ENCODE measurements at regions not wholly inside any gene's neighbourhood (a gene's known extent, or its start where the extent isn't known, plus 50 kb on each side); places are given as distances from the start of the nearest gene placed in this dataset.
A peak's percentile ranks its signal among the peaks of the same experiment; 100 is the strongest.

DNA sequence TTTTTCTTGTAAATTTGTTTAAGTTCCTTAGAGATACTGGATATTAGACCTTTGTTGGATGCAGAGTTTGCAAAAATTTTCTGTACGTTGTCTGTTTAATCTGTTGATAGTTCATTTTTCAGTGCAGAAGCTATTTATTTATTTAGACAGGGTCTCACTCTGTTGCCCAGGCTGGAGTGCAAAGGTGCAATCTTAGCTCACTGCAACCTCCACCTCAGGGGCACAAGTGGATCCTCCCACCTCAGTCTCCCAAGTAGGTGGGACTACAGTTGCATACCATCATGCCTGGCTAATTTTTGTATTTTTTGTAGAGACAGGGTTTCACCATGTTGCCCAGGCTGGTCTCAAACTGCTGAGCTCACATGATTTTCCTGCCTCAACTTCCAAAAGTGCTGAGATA lies 568.2 kb upstream of the REG3G start:
- no peak for DNase-seq (ENCODE audit: low spot score)

- peak; percentile 8 for DNase-seq (ENCODE audit: low spot score)
Observed at GRCh38 chr2:78465707-78466106, 559.8 kb upstream of the REG3G start.

- peak; percentile 8 for DNase-seq (ENCODE audit: low spot score)
Observed at GRCh38 chr2:78476619-78477229, 548.8 kb upstream of the REG3G start.

DNA sequence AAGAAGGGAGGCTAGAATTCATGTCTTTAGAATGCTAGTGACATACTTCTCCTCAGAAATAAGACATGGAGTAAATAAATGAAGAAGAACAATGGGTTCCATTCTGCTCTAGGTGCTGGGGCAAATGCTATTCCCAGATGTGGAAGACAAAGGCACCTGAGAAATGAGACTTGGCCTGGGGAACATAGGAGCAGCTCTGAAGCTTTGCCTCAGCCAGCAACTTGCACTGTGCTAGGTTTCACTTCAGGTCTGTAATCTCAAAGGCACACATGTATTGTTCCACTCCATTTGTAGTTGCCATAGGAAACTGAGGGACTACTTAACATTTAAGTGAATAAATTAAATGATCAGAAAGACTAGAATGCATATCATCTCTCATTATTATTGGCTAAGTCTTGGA lies 538.9 kb upstream of the REG3G start:
- peak; percentile 18 for DNase-seq (ENCODE audit: low spot score)

DNA sequence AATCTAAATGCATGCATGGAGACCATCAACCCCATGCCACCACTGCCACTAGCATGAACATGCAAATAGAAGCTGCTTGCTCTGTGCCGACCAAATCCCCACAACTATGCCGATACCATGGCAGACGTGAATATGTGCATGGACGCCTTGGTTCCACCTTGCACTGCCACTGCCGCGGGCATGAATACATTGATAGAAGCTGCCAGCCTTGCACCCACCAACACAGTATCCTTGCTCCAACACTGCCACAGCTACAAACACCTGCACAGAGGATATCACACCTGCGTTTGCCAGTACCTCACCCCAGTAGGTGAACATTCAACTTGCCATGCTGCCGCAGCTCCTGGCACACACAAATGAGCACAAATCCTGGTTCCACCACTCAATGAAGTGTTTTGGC lies 527.4 kb upstream of the REG3G start:
- DNase-seq (ENCODE audit: low spot score), result no peak

GRCh38 chr2:78506301-78506700 lies 519.2 kb upstream of the REG3G start:
- no peak for DNase-seq (ENCODE audit: low spot score)

- DNase-seq (ENCODE audit: low spot score), result no peak
Observed at GRCh38 chr2:78521938-78522337, 503.6 kb upstream of the REG3G start.

GRCh38 chr2:78532762-78533379 lies 492.6 kb upstream of the REG3G start:
- DNase-seq (ENCODE audit: low spot score), result no peak

GRCh38 chr2:78535395-78535794 lies 490.1 kb upstream of the REG3G start:
- no peak for DNase-seq (ENCODE audit: low spot score)

GRCh38 chr2:78538322-78538721 lies 487.2 kb upstream of the REG3G start:
- DNase-seq (ENCODE audit: low spot score), result no peak

DNA sequence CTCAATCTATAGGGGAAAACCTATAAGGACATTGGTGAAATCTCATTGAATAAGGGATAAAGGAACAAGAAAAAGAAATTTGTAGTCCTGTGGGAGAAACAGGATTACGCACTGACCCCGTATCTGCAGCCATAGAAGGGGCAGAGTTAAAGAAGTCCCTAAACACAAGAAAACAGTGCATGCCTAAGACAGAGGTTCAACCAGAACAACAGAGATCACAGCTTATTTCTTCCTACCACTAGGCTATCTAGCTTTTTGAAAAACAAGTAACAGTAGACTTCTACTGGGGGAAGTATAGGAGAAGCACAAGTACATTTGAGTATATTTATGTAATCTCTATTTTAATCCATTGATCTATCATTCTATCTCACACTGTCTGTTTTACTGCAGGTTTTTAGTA lies 485.2 kb upstream of the REG3G start:
- DNase-seq (ENCODE audit: low spot score), result no peak

GRCh38 chr2:78541088-78541450 lies 484.4 kb upstream of the REG3G start:
- no peak for DNase-seq (ENCODE audit: low spot score)

DNA sequence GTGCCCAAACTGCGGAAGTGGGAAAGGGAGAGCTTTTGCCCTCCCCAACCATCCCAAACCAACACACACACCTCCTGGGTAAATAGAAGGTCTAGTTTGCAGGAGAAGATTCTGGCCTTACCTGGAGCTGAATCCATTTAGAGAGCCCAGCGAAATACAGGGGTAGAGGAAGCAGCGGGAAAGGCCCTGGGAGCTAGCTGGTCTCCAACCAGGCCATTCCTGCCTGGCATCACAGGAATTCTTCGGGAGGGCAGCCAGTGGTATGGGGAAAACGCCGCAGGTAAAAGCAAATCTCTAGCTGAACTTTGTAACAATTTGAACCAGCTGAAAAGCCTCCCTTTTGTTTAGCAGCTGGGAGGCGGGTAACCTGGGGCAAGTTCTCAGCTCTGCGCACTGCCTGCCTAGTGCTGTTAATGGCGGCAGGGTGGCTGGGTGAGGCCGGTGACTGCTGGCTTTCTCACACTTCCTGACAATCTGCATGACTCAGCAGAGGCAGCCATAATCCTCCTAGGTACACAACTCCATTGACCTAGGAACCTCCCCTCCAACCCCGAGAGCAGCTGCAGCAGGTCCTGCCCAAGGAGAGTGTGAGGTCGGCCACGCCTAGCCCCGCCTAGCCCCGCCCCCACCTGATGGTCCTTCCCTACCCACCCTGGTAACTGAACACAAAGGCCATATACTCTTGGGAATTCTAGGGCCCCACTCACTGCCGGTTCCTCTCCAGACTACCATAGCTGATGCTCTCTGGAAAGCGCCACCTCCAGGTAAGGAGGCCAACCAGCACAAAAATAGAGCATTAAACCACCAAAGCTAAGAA lies 483.8 kb upstream of the REG3G start:
- no peak for DNase-seq (ENCODE audit: low spot score)

GRCh38 chr2:78546843-78547242 lies 478.7 kb upstream of the REG3G start:
- no peak for DNase-seq (ENCODE audit: low spot score)

DNA sequence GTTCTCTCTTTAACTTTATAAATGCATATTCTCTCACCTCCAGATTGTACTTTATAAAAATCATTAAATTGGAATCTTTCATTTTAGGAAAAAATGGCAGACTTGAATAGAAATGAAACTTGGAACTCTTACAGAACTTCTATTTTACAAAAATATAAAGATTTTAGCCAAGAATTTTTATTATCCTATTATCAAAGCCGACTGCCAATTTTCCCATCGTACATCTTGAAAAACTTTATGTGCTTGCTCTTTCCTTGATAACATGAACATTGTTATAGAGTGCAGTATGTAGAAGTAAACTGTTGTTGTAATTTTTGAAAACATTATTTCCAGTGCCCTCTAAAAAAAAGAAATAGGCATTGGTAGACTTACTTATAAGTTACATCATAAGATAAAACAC lies 475.7 kb upstream of the REG3G start:
- DNase-seq (ENCODE audit: low spot score), result no peak

- DNase-seq (ENCODE audit: low spot score), result no peak
Observed at GRCh38 chr2:78553866-78554647, 471.4 kb upstream of the REG3G start.

GRCh38 chr2:78561876-78562275 lies 463.6 kb upstream of the REG3G start:
- DNase-seq (ENCODE audit: low spot score), result no peak

DNA sequence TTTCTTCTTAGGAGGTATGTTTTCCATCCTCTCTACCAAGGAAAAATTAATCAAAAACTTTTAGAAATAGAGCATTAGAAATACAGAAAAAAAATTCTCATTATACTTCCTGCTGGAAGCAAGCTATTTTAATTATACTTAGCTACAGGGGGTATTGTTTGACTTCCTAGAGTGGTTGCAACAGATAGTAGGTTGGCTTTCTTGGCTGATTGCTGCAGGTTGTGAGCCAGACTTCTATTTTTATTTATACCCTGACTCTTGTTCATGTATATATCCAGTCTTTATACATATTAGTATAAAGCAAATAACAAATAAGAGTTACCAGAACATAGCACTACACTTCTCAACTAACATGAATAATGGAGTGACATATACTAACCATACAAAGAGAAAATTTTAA lies 460.8 kb upstream of the REG3G start:
- no peak for DNase-seq (ENCODE audit: low spot score)

DNA sequence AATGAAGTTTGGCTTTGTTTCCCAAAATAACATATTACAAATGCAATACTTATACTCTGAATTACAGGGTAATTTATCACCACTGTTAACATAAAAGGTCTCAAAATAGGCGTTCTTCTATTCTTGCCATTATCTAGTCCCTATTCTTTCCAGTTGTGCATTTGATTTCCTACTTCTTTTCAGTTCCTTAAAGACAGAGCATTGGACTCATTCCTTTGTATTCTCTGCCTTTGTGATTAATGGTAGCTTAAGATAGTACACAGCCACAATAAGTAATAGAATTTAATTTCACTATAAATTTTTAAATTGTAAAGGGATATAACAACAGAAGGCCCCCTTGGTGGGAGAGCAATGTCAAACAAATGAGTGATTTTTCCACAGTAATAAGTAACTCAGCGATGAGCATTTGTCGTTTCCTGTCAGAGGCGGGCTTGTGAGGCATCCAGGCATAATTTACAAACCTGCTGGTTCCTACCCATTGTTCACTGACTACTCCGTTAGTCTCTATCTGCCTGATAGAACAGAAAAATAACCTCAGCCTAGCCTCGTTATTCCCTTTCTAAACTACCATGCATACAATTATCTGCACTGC lies 456.6 kb upstream of the REG3G start:
- no peak for DNase-seq (ENCODE audit: low spot score)

DNA sequence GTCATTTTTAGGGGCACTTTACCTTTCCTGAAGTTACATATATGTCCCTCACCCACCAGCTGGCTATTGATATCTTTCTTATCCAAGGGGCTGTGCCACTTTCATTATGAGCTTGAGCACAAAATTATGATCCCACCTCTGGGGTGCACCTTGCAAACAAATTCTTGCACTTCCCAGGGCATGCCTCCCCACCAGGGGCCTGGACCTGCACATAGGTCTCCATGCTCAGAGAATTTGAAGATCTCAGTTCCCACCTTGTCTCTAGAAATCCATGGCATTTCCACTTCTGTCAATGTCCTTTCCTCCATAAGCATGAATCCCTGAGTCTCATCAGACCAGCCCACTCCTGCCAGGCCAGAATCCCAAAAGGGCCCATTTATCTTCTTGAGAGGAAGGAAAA lies 449.1 kb upstream of the REG3G start:
- no peak for DNase-seq (ENCODE audit: low spot score)

- DNase-seq (ENCODE audit: low spot score), result no peak
Observed at GRCh38 chr2:78585871-78586270, 439.6 kb upstream of the REG3G start.

DNA sequence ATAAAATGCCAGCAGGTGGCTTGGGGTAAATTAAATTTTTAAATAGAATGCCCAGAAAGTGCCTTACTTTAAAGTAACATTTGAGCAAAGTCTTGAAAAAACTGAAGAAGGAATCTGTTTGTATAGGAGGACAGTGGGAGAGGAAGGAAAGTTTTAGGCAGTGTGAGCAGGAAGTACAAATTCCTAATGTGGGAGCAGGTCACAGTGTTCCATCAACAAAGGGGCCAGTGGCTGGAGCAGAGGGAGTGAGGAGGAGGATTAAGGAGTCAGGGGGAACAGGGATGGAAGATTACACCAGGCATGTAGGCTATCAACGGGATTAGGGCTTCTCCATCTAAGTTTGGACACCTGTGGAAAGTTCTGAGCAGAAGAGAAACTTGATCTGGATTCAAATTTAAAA lies 439.2 kb upstream of the REG3G start:
- no peak for DNase-seq (ENCODE audit: low spot score)
